ENCODE measurements at regions not wholly inside any gene's neighbourhood (a gene's known extent, or its start where the extent isn't known, plus 50 kb on each side); places are given as distances from the start of the nearest gene placed in this dataset.

DNA sequence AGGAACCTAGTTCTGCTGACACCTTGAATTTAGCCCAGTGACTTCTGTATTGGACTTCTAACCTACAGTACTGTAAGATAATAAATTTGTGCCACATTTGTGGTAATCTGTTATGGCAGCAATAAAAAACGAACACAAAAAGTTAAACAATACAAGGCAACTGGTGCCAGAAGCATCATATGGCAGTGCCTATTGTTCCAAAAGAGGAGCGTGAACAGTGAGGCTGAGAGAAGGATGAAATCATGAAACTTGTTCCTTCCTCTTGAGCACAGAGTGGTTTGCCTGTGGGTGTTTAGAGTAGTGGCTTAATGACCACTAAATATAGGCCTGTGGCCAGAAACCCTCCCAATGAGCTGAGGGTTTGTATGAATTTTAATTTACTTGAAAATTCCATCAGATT, 69.7 kb upstream of the PGRMC2 start:
- H3K27me3 ChIP-seq: no peaks in the 10 kb centered on the region
- DNase-seq: no peak
- TF ChIP-seq POLR2A (IDR thresholded peaks at IDR 0.05) (no peak), EP300 (IDR thresholded peaks at IDR 0.05) (no peak), POLR2AphosphoS5 (IDR thresholded peaks at IDR 0.05) (no peak)
- TF ChIP-seq, protein P1, sequence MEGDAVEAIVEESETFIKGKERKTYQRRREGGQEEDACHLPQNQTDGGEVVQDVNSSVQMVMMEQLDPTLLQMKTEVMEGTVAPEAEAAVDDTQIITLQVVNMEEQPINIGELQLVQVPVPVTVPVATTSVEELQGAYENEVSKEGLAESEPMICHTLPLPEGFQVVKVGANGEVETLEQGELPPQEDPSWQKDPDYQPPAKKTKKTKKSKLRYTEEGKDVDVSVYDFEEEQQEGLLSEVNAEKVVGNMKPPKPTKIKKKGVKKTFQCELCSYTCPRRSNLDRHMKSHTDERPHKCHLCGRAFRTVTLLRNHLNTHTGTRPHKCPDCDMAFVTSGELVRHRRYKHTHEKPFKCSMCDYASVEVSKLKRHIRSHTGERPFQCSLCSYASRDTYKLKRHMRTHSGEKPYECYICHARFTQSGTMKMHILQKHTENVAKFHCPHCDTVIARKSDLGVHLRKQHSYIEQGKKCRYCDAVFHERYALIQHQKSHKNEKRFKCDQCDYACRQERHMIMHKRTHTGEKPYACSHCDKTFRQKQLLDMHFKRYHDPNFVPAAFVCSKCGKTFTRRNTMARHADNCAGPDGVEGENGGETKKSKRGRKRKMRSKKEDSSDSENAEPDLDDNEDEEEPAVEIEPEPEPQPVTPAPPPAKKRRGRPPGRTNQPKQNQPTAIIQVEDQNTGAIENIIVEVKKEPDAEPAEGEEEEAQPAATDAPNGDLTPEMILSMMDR (IDR thresholded peaks at IDR 0.05): no peak
- H3K27ac ChIP-seq: no peak overlapping the region
- peaks cover 11 to 18% (median 11%) of the 10 kb centered on the region in 4 donors for H3K4me1 ChIP-seq
- 60 to 80% methylated on average over 2 of the region's 2 CpGs for WGBS, 2 donors
- no peaks in the 10 kb centered on the region for H3K36me3 ChIP-seq
- no peak overlapping the region for H3K4me3 ChIP-seq
- no peaks in the 10 kb centered on the region for H3K9me3 ChIP-seq
- ATAC-seq (ENCODE audit: low FRiP score in 2 of 2): no peak

DNA sequence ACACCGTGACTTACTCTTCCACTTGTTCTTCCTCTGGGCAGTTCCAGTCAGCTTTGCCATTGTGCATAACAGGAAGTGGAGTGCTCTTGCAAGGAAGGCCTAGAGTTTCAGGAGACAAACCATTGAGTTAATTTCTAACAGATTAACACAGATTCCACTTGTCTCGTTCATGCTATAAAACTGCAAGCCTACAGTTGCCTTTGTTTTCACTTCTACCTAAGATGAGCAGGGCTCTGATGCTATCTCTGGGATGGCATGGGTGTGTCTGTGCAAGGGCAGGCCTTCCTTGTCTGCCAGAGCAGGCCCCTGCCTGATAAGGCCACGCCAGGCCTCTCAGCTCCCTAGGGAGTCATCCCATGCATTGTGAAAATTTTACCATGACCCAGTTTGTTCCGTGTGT, 67.7 kb upstream of the PGRMC2 start:
- DNase-seq: no peak
- no peak for ATAC-seq (ENCODE audit: low FRiP score in 2 of 2)
- Histone ChIP-seq H3K27ac (no peak overlapping the region), H3K36me3 (no peaks in the 10 kb centered on the region), H3K9me3 (no peaks in the 10 kb centered on the region), H3K4me3 (no peak overlapping the region), H3K27me3 (no peaks in the 10 kb centered on the region), H3K4me1 (peaks cover 11 to 18% (median 11%) of the 10 kb centered on the region in 4 donors)
- TF ChIP-seq EP300 (IDR thresholded peaks at IDR 0.05) (no peak), POLR2A (IDR thresholded peaks at IDR 0.05) (no peak), POLR2AphosphoS5 (IDR thresholded peaks at IDR 0.05) (no peak)
- TF ChIP-seq, protein P1 (IDR thresholded peaks at IDR 0.05): no peak
- 68 to 79% methylated on average over 4 of the region's 4 CpGs for WGBS, 2 donors

GRCh38 chr4:128354205-128354821, 66.7 kb upstream of the PGRMC2 start:
- H3K4me1 ChIP-seq: peaks cover 11 to 18% (median 11%) of the 10 kb centered on the region in 4 donors
- DNase-seq (peak in 1 of 2 donors; percentile 37), ATAC-seq (ENCODE audit: low FRiP score in 2 of 2) (no peak)
- H3K36me3 ChIP-seq: no peaks in the 10 kb centered on the region
- 45 to 54% methylated on average over 4 of the region's 4 CpGs for WGBS, 2 donors
- TF ChIP-seq POLR2AphosphoS5 (IDR thresholded peaks at IDR 0.05) (peak in 1 of 2 donors; percentile 46), POLR2A (IDR thresholded peaks at IDR 0.05) (no peak), EP300 (IDR thresholded peaks at IDR 0.05) (peak in 2 of 4 donors; percentile 10 to 36)
- TF ChIP-seq, protein P1 (IDR thresholded peaks at IDR 0.05): no peak
- no peak overlapping the region for H3K4me3 ChIP-seq
- no peaks in the 10 kb centered on the region for H3K9me3 ChIP-seq
- peak overlapping the region in 1 of 4 donors; percentile 71 for H3K27ac ChIP-seq
- H3K27me3 ChIP-seq: no peaks in the 10 kb centered on the region

DNA sequence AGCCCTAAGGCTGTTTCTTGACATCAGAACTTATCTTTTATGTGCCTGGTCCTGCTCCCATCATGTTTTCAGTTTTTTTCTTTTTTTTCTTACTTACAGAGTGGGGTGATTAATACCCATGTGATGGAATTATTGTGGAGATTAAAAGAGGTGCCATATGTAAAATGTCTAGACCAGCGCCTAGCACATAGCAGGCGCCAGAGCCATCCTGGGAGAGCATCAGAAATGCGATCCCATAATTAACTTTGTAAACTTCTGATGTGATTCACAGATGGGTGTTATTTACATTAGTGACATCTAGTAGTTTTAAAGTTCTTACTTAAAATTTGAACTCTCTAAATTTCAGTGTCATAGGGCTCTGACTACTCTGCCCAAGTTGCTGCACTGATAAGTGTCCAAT, 66.2 kb upstream of the PGRMC2 start:
- DNase-seq (no peak), ATAC-seq (ENCODE audit: low FRiP score in 2 of 2) (no peak)
- Histone ChIP-seq H3K9me3 (no peaks in the 10 kb centered on the region), H3K36me3 (no peaks in the 10 kb centered on the region), H3K27me3 (no peaks in the 10 kb centered on the region), H3K4me3 (no peak overlapping the region), H3K27ac (no peak overlapping the region), H3K4me1 (peaks cover 9 to 16% (median 11%) of the 10 kb centered on the region in 4 donors)
- 88 to 91% methylated on average over 3 of the region's 3 CpGs for WGBS, 2 donors
- TF ChIP-seq POLR2AphosphoS5 (IDR thresholded peaks at IDR 0.05) (no peak), EP300 (IDR thresholded peaks at IDR 0.05) (no peak), POLR2A (IDR thresholded peaks at IDR 0.05) (no peak)
- TF ChIP-seq, protein P1 (IDR thresholded peaks at IDR 0.05): no peak

- TF ChIP-seq POLR2A (IDR thresholded peaks at IDR 0.05): no peak
- TF ChIP-seq, protein P1 (IDR thresholded peaks at IDR 0.05): no peak
- TF ChIP-seq POLR2AphosphoS5 (IDR thresholded peaks at IDR 0.05): no peak
- TF ChIP-seq EP300 (IDR thresholded peaks at IDR 0.05): no peak
- Histone ChIP-seq H3K36me3 (no peaks in the 10 kb centered on the region), H3K27ac (no peak overlapping the region), H3K4me3 (no peak overlapping the region), H3K27me3 (no peaks in the 10 kb centered on the region), H3K9me3 (no peaks in the 10 kb centered on the region), H3K4me1 (peaks cover 0 to 11% (median 11%) of the 10 kb centered on the region in 4 donors)
- DNase-seq (no peak), ATAC-seq (ENCODE audit: low FRiP score in 2 of 2) (no peak)
- WGBS, 2 donors: 95 to 100% methylated on average over 1 of the region's 1 CpG
Observed at GRCh38 chr4:128351502-128351901, 63.9 kb upstream of the PGRMC2 start.

All from upper lobe of left lung (tissue), 6 donors.